ENCODE measurements at regions not wholly inside any gene's neighbourhood (a gene's known extent, or its start where the extent isn't known, plus 50 kb on each side); places are given as distances from the start of the nearest gene placed in this dataset.

- no peak overlapping the region for H3K27ac ChIP-seq (ENCODE audit: extremely low read depth, low read depth, low read length)
- H3K9me3 ChIP-seq (replicated peaks; ENCODE audit: control insufficient read depth, insufficient read depth, low read depth, low read length) = no peaks in the 10 kb centered on the region
- CTCF ChIA-PET (ENCODE audit: low intra/inter-chr PET ratio) = no interaction called here
- DNase-seq (ENCODE audit: extremely low read depth in 1 of 4, low spot score in 3 of 4) (no peak), ATAC-seq (no peak), FAIRE-seq (no peak)
- no peak overlapping the region for H3K9ac ChIP-seq (ENCODE audit: insufficient read depth in 1 of 2, low read depth in 2 of 2, low read length in 2 of 2)
- H3K4me2 ChIP-seq (ENCODE audit: insufficient read depth, low read length) = no peak overlapping the region
- POLR2A ChIA-PET = no interaction called here
- WGBS (ENCODE audit: insufficient coverage, low coverage, missing lambda C conversion rate) = 69% methylated on average over 2 of the region's 2 CpGs
- no peaks in the 10 kb centered on the region for H3K36me3 ChIP-seq (ENCODE audit: control insufficient read depth, insufficient read depth, low read length)
- H3K79me2 ChIP-seq (ENCODE audit: control insufficient read depth, insufficient read depth, low read length) = no peaks in the 10 kb centered on the region
- H4K20me1 ChIP-seq (replicated peaks; ENCODE audit: control insufficient read depth, insufficient read depth, low read length) = no peaks in the 10 kb centered on the region; the same call in 1 of the 2 replicates
- no peak overlapping the region for H2AFZ ChIP-seq (ENCODE audit: low read depth, low read length)
- intact Hi-C loops (cut with micrococcal nuclease) (no loop called here), in situ Hi-C loops (cut with MboI) (no loop called here)
- peaks cover 0 to 7% of the 10 kb centered on the region in 2 experiments; a peak in 2 of 5 replicates for H3K4me1 ChIP-seq (replicated peaks in 1 of 2; ENCODE audit: control insufficient read depth in 2 of 2, insufficient read depth in 2 of 2, low read length in 2 of 2)
- H3K4me3 ChIP-seq = no peak overlapping the region
- H3K9me1 ChIP-seq (ENCODE audit: control insufficient read depth, insufficient read depth, low read length) = no peaks in the 10 kb centered on the region
- no peak for TF ChIP-seq ATF4 (CRISPR knock-in tag; IDR thresholded peaks at IDR 0.05)
- no peaks in the 10 kb centered on the region for H3K27me3 ChIP-seq (ENCODE audit: control insufficient read depth in 2 of 2, insufficient read depth in 2 of 2, low read length in 2 of 2)
- no TSS peak for BruUV-seq (replicated peaks)
Measured at GRCh38 chr2:134138115-134138514, 115.8 kb upstream of the MGAT5 start.

GRCh38 chr2:134139611-134140010, 114.3 kb upstream of the MGAT5 start:
- Histone ChIP-seq H3K27ac (ENCODE audit: extremely low read depth, low read depth, low read length) (no peak overlapping the region), H3K9me3 (replicated peaks; ENCODE audit: control insufficient read depth, insufficient read depth, low read depth, low read length) (no peaks in the 10 kb centered on the region), H3K9ac (ENCODE audit: insufficient read depth in 1 of 2, low read depth in 2 of 2, low read length in 2 of 2) (no peak overlapping the region), H2AFZ (ENCODE audit: low read depth, low read length) (no peak overlapping the region), H3K27me3 (ENCODE audit: control insufficient read depth in 2 of 2, insufficient read depth in 2 of 2, low read length in 2 of 2) (no peaks in the 10 kb centered on the region), H3K4me1 (replicated peaks in 1 of 2; ENCODE audit: control insufficient read depth in 2 of 2, insufficient read depth in 2 of 2, low read length in 2 of 2) (peaks cover 0 to 7% of the 10 kb centered on the region in 2 experiments; a peak in 2 of 5 replicates), H3K36me3 (ENCODE audit: control insufficient read depth, insufficient read depth, low read length) (no peaks in the 10 kb centered on the region), H3K9me1 (ENCODE audit: control insufficient read depth, insufficient read depth, low read length) (no peaks in the 10 kb centered on the region), H3K4me2 (ENCODE audit: insufficient read depth, low read length) (no peak overlapping the region), H3K79me2 (ENCODE audit: control insufficient read depth, insufficient read depth, low read length) (no peaks in the 10 kb centered on the region), H4K20me1 (replicated peaks; ENCODE audit: control insufficient read depth, insufficient read depth, low read length) (no peaks in the 10 kb centered on the region), H3K4me3 (no peak overlapping the region)
- DNase-seq (ENCODE audit: extremely low read depth in 1 of 4, low spot score in 3 of 4) = no peak
- WGBS (ENCODE audit: insufficient coverage, low coverage, missing lambda C conversion rate) = 72% methylated on average over 4 of the region's 4 CpGs
- no peak for FAIRE-seq
- POLR2A ChIA-PET = interaction anchor here (0.5 to 0.8 kb wide), 2 partner anchors 9 to 80 kb away, joined by 3 read pairs; no protein-coding TSS in a partner anchor
- in situ Hi-C loops (cut with MboI) (no loop called here), intact Hi-C loops (cut with micrococcal nuclease) (no loop called here)
- no peak for ATAC-seq
- no TSS peak for BruUV-seq (replicated peaks)
- CTCF ChIA-PET (ENCODE audit: low intra/inter-chr PET ratio) = no interaction called here
- TF ChIP-seq EWSR1 (IDR thresholded peaks at IDR 0.05; ENCODE audit: borderline replicate concordance, low read depth, partially characterized antibody) (no peak), KAT8 (IDR thresholded peaks at IDR 0.05; ENCODE audit: low read depth) (no peak), SMARCE1 (IDR thresholded peaks at IDR 0.05) (no peak), ZNF143 (CRISPR knock-in tag; IDR thresholded peaks at IDR 0.05) (no peak), RBM25 (IDR thresholded peaks at IDR 0.05; ENCODE audit: low read depth, low read length, severe bottlenecking) (no peak), ARID3B (CRISPR knock-in tag; IDR thresholded peaks at IDR 0.05; ENCODE audit: borderline replicate concordance) (no peak), ZNF512 (tag; IDR thresholded peaks at IDR 0.05) (no peak), ZHX1 (conservative IDR thresholded peaks at IDR 0.05; ENCODE audit: low read length) (no peak)
